HL-60 (cell line): ENCODE measurements at regions not wholly inside any gene's neighbourhood (a gene's known extent, or its start where the extent isn't known, plus 50 kb on each side); places are given as distances from the start of the nearest gene placed in this dataset.

ENCODE experiments used
- DNase-seq, 2 experiments: peaks; one replicate each; pipeline ENCODE4 v3.0.0-alpha.2; 2010 to 2020; ENCODE audit warnings: low read depth in 1 of 2, low spot score in 1 of 2
- H3K27ac ChIP-seq: fragments of 250-450 bp; sonication (Bioruptor Pico); replicated peaks from 2 replicates; pipeline ENCODE4 v1.5.1; 2020; ENCODE audit warnings: mild to moderate bottlenecking, moderate library complexity
- H3K27me3 ChIP-seq: fragments of 250-450 bp; sonication (Bioruptor Pico); 2 replicates; pipeline ENCODE4 v1.5.1; 2021; ENCODE audit warnings: mild to moderate bottlenecking, moderate library complexity; ENCODE audit not compliant: insufficient read depth, poor library complexity, severe bottlenecking
- H3K4me3 ChIP-seq: replicated peaks from 2 replicates; pipeline ENCODE4 v1.5.1; 2011; ENCODE audit warnings: mild to moderate bottlenecking, control low read depth, low read length; ENCODE audit not compliant: insufficient read depth
- GABPA ChIP-seq: IDR thresholded peaks from 2 replicates; pipeline ENCODE4 v1.6.1; 2012; ENCODE audit warnings: low read depth
- POLR2AphosphoS5 ChIP-seq: IDR thresholded peaks from 2 replicates; pipeline ENCODE4 v1.6.1; 2012; ENCODE audit warnings: low read depth
- SPI1 ChIP-seq: IDR thresholded peaks from 2 replicates; pipeline ENCODE4 v1.6.1; 2012; ENCODE audit warnings: low read depth, mild to moderate bottlenecking, borderline replicate concordance
- TF ChIP-seq, protein P1 (sequence below): IDR thresholded peaks from 2 replicates; pipeline ENCODE4 v1.6.1; 2012; ENCODE audit warnings: low read depth; ENCODE audit not compliant: insufficient replicate concordance
- TF ChIP-seq, protein P2 (sequence below): IDR thresholded peaks from one replicate; pipeline ENCODE4 v1.5.1; 2011; ENCODE audit warnings: low read length, control low read depth, inconsistent platforms; ENCODE audit not compliant: insufficient read depth

DNA sequence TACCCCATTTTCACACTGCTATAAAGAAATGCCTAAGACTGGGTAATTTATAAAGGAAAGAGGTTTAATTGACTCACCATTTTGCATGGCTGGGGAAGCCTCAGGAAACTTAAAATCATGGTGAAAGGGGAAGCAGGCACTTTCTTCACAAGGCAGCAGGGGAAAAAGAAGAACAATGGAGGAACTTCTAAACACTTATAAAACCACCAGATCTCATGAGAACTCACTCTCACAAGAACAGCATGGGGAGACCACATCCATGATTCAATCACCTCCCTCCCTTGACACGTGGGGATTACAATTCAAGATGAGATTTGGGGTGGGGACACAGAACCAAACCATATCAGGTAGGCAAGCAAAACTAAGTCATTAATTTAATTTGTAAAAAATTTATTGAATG is 343.2 kb downstream of the FRK start:
- TF ChIP-seq POLR2AphosphoS5 (no peak), GABPA (no peak), SPI1 (no peak)
- TF ChIP-seq, protein P1, sequence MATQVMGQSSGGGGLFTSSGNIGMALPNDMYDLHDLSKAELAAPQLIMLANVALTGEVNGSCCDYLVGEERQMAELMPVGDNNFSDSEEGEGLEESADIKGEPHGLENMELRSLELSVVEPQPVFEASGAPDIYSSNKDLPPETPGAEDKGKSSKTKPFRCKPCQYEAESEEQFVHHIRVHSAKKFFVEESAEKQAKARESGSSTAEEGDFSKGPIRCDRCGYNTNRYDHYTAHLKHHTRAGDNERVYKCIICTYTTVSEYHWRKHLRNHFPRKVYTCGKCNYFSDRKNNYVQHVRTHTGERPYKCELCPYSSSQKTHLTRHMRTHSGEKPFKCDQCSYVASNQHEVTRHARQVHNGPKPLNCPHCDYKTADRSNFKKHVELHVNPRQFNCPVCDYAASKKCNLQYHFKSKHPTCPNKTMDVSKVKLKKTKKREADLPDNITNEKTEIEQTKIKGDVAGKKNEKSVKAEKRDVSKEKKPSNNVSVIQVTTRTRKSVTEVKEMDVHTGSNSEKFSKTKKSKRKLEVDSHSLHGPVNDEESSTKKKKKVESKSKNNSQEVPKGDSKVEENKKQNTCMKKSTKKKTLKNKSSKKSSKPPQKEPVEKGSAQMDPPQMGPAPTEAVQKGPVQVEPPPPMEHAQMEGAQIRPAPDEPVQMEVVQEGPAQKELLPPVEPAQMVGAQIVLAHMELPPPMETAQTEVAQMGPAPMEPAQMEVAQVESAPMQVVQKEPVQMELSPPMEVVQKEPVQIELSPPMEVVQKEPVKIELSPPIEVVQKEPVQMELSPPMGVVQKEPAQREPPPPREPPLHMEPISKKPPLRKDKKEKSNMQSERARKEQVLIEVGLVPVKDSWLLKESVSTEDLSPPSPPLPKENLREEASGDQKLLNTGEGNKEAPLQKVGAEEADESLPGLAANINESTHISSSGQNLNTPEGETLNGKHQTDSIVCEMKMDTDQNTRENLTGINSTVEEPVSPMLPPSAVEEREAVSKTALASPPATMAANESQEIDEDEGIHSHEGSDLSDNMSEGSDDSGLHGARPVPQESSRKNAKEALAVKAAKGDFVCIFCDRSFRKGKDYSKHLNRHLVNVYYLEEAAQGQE: no peak
- TF ChIP-seq, protein P2, sequence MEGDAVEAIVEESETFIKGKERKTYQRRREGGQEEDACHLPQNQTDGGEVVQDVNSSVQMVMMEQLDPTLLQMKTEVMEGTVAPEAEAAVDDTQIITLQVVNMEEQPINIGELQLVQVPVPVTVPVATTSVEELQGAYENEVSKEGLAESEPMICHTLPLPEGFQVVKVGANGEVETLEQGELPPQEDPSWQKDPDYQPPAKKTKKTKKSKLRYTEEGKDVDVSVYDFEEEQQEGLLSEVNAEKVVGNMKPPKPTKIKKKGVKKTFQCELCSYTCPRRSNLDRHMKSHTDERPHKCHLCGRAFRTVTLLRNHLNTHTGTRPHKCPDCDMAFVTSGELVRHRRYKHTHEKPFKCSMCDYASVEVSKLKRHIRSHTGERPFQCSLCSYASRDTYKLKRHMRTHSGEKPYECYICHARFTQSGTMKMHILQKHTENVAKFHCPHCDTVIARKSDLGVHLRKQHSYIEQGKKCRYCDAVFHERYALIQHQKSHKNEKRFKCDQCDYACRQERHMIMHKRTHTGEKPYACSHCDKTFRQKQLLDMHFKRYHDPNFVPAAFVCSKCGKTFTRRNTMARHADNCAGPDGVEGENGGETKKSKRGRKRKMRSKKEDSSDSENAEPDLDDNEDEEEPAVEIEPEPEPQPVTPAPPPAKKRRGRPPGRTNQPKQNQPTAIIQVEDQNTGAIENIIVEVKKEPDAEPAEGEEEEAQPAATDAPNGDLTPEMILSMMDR: no peak
- Histone ChIP-seq H3K27me3 (no peaks in the 10 kb centered on the region), H3K4me3 (no peak overlapping the region), H3K27ac (no peak overlapping the region)
- peak in 1 of 2 experiments; percentile 2 for DNase-seq

DNA sequence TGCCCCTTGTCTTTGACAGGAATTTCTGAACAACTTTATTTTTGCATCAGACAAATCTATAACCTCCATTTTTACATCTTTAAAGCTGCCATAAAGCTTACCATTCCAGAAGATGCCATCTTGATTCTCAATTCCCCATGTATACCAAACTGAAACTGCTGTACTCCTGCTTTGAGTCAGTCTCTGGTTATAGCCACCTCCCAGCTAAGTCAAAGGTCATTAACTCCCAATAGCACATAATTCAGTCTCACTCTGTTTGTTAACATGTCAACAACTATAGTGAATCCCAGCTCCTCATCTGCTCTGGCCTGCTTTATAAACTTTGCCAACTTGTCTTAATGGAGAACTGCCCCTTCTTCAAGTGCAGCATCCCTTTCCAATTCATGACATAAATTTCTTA is 343.6 kb downstream of the FRK start:
- TF ChIP-seq GABPA: no peak
- TF ChIP-seq, protein P2: no peak
- TF ChIP-seq, protein P1: no peak
- no peak for TF ChIP-seq SPI1
- no peak for TF ChIP-seq POLR2AphosphoS5
- no peak for DNase-seq
- Histone ChIP-seq H3K27me3 (no peaks in the 10 kb centered on the region), H3K4me3 (no peak overlapping the region), H3K27ac (no peak overlapping the region)

DNA sequence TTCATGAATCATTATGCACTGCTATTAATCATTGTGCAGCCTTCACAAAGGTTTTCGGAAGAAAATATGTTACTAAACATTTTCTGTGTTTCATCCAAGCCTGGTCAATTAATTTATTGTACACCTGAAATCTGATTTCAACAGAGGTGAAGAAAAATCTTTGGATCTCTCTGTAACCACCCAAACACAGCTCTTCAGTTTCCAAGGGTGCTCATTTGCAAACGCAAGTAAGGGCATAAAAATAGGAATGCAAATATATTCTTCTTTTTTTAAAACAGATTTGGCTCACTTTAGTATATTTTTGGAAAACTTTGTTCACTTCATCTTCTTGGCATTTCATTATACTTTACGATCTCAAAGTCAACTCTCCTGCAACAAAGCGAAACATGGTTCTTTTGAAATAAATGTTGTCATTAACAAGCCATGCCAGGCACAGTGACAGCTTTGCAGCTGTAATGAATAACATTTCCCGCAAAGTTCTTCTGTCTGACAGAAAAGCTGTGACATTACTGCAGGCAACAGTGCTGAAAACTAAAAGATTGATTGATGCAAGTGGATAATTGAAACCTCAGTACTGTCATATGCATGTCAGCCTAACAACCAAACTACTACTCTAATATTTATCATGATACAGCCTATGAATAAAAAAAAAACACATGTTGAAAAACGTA is 348.3 kb downstream of the FRK start:
- TF ChIP-seq SPI1 (no peak), GABPA (no peak), POLR2AphosphoS5 (no peak)
- TF ChIP-seq, protein P2: no peak
- TF ChIP-seq, protein P1: no peak
- H3K27ac ChIP-seq: no peak overlapping the region
- no peaks in the 10 kb centered on the region for H3K27me3 ChIP-seq
- H3K4me3 ChIP-seq: no peak overlapping the region
- no peak for DNase-seq
